OCI-LY1 (cell line): ENCODE measurements at regions not wholly inside any gene's neighbourhood (a gene's known extent, or its start where the extent isn't known, plus 50 kb on each side); places are given as distances from the start of the nearest gene placed in this dataset.

Source experiments
- CTCF ChIP-seq: fragments of 200-600 bp; sonication (generic), shearing (Covaris generic); IDR thresholded peaks from 2 replicates; pipeline ENCODE4 v1.5.1; 2017; ENCODE audit warnings: mild to moderate bottlenecking, antibody characterized with exemption, low read length, moderate library complexity, mixed read lengths
- EZH2 ChIP-seq: fragments of 200-600 bp; sonication (generic), shearing (Covaris generic); IDR thresholded peaks from 2 replicates; pipeline ENCODE4 v1.8.0; 2017; ENCODE audit warnings: borderline replicate concordance, mixed run types, mild to moderate bottlenecking, antibody characterized with exemption, low read length, moderate library complexity, mixed read lengths

- TF ChIP-seq CTCF, result no peak
- TF ChIP-seq EZH2, result no peak
Observed at GRCh38 chr7:24216576-24217125, 67.3 kb upstream of the NPY start.
